Gastrocnemius medialis (tissue), 4 donors: ENCODE measurements at regions not wholly inside any gene's neighbourhood (a gene's known extent, or its start where the extent isn't known, plus 50 kb on each side); places are given as distances from the start of the nearest gene placed in this dataset.

ENCODE experiments used
- ATAC-seq, 2 donors: fragments of 150-250 bp; one replicate each; pipeline ENCODE4 v1.9.1; 2016
- DNase-seq, 2 donors: peaks; one replicate each; pipeline ENCODE4 v3.0.0-alpha.2; 2019
- H3K27ac ChIP-seq, 4 donors: fragments of 200-600 bp; sonication (generic); 1 replicate in 1 of 4; 2 replicates in 3 of 4; pipeline ENCODE4 v1.5.1; 2016 to 2018; ENCODE audit warnings: mild to moderate bottlenecking in 2 of 4, moderate library complexity in 1 of 4
- H3K27me3 ChIP-seq, 3 donors: fragments of 200-600 bp; sonication (generic) in 2 of 3; 1 replicate in 1 of 3; 2 replicates in 2 of 3; pipeline versions ENCODE4 v1.5.1 to v1.6.0; 2016 to 2019; ENCODE audit warnings: mild to moderate bottlenecking in 1 of 3, moderate library complexity in 1 of 3
- H3K36me3 ChIP-seq, 2 donors: fragments of 200-600 bp; sonication (generic) in 1 of 2; one replicate each; pipeline ENCODE4 v1.5.1; 2017 to 2018
- H3K4me1 ChIP-seq, 2 donors: fragments of 200-600 bp; sonication (generic) in 1 of 2; one replicate each; pipeline ENCODE4 v1.5.1; 2016 to 2017; ENCODE audit warnings: mild to moderate bottlenecking in 2 of 2
- H3K4me3 ChIP-seq, 4 donors: fragments of 200-600 bp; sonication (generic) in 3 of 4; 1 replicate in 1 of 4; 2 replicates in 3 of 4; pipeline ENCODE4 v1.5.1; 2016 to 2019; ENCODE audit warnings: mild to moderate bottlenecking in 2 of 4
- H3K9me3 ChIP-seq, 3 donors: fragments of 200-600 bp; sonication (generic) in 2 of 3; 1 replicate in 1 of 3; 2 replicates in 2 of 3; pipeline ENCODE4 v1.5.1; 2016 to 2019
- POLR2A ChIP-seq, 2 donors: fragments of 450-650 bp; IDR thresholded peaks; one replicate each; pipeline ENCODE4 v1.6.1; 2017; ENCODE audit warnings: antibody characterized with exemption in 2 of 2, mild to moderate bottlenecking in 2 of 2, moderate library complexity in 2 of 2
- in situ Hi-C, 4 donors: fragments of 200-750 bp; cut with MboI; loops; one replicate each; pipeline versions ENCODE4 v1.15.0 to v1.8.0; 2017; ENCODE audit warnings: low sequenced_read_pairs in 4 of 4
- intact Hi-C: fragments of 100-400 bp; cut with DNase I; formaldehyde crosslinking; loops from one replicate; pipeline ENCODE4 v1.15.1; 2023; ENCODE audit warnings: low total_unique reads
- TF ChIP-seq, protein P1 (sequence below), 5 experiments: fragments of 450-650 bp in 3 of 5; fragments of 200-600 bp in 2 of 5; sonication (generic) in 2 of 5; IDR thresholded peaks in 4 of 5; conservative IDR thresholded peaks in 1 of 5; 1 replicate in 4 of 5; 2 replicates in 1 of 5; pipeline ENCODE4 v1.5.1; 2016 to 2019; ENCODE audit warnings: antibody characterized with exemption in 5 of 5, mild to moderate bottlenecking in 3 of 5, moderate library complexity in 3 of 5

GRCh38 chr10:128881086-128881485 lies 586.0 kb upstream of the MGMT start:
- ATAC-seq (no peak), DNase-seq (no peak)
- Histone ChIP-seq H3K27ac (no peak overlapping the region), H3K4me1 (no peaks in the 10 kb centered on the region), H3K9me3 (no peaks in the 10 kb centered on the region), H3K4me3 (no peak overlapping the region), H3K36me3 (no peaks in the 10 kb centered on the region), H3K27me3 (peaks cover 0 to 3% (median 0%) of the 10 kb centered on the region in 3 donors)
- intact Hi-C loops: no loop called here
- no peak for TF ChIP-seq POLR2A (IDR thresholded peaks at IDR 0.05)
- TF ChIP-seq, protein P1, sequence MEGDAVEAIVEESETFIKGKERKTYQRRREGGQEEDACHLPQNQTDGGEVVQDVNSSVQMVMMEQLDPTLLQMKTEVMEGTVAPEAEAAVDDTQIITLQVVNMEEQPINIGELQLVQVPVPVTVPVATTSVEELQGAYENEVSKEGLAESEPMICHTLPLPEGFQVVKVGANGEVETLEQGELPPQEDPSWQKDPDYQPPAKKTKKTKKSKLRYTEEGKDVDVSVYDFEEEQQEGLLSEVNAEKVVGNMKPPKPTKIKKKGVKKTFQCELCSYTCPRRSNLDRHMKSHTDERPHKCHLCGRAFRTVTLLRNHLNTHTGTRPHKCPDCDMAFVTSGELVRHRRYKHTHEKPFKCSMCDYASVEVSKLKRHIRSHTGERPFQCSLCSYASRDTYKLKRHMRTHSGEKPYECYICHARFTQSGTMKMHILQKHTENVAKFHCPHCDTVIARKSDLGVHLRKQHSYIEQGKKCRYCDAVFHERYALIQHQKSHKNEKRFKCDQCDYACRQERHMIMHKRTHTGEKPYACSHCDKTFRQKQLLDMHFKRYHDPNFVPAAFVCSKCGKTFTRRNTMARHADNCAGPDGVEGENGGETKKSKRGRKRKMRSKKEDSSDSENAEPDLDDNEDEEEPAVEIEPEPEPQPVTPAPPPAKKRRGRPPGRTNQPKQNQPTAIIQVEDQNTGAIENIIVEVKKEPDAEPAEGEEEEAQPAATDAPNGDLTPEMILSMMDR (IDR thresholded peaks at IDR 0.05 in 4 of 5, conservative IDR thresholded peaks at IDR 0.05 in 1 of 5): no peak
- in situ Hi-C loops: no loop called here

DNA sequence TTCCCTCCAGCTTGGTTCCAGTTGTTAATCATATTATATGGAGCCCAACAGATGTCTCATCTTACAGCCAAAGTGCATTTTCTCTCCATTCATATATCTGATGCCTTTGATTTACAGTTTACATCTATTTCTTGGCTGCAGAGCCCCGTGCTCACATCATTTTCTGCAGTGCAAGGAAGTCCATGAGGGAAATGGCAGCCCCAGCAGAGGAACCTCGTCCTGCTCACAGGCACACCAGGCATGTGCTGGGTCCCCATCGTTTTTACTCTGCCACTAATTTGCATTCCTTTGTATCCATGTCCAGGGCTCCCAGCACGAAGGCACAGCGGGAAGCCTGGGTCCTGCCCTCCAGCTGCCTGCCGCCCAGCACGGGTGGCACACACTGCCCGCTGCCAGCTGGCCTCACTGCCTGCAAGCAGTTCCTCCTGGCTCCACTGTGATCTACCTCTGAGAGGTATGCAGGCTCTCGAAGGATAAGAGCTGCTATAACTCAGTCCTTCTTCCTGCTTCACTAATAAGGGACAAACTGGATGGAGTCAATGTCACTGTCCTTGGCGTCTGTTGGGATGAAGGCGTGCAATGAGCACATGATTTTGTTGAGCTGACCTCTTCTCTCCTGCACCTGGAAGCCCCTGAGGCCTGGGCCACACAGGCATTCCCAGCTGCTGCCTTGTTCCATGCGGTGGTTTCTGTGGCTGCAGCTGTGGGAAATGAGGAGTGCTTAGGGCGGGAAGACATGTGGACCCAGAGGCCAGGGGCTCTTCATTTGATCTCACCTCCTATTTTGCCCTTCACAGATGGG lies 583.6 kb upstream of the MGMT start:
- peaks cover 0 to 3% (median 0%) of the 10 kb centered on the region in 3 donors for H3K27me3 ChIP-seq
- in situ Hi-C loops: no loop called here
- H3K27ac ChIP-seq: no peak overlapping the region
- no peaks in the 10 kb centered on the region for H3K4me1 ChIP-seq
- DNase-seq (no peak), ATAC-seq (no peak)
- TF ChIP-seq, protein P1 (IDR thresholded peaks at IDR 0.05 in 4 of 5, conservative IDR thresholded peaks at IDR 0.05 in 1 of 5): no peak
- TF ChIP-seq POLR2A (IDR thresholded peaks at IDR 0.05): no peak
- no peaks in the 10 kb centered on the region for H3K36me3 ChIP-seq
- no peaks in the 10 kb centered on the region for H3K9me3 ChIP-seq
- H3K4me3 ChIP-seq: no peak overlapping the region
- intact Hi-C loops: no loop called here

- no peak for DNase-seq
- in situ Hi-C loops: no loop called here
- peaks cover 0 to 3% (median 0%) of the 10 kb centered on the region in 3 donors for H3K27me3 ChIP-seq
- H3K9me3 ChIP-seq: no peaks in the 10 kb centered on the region
- TF ChIP-seq, protein P1 (IDR thresholded peaks at IDR 0.05 in 4 of 5, conservative IDR thresholded peaks at IDR 0.05 in 1 of 5): no peak
- no peak for TF ChIP-seq POLR2A (IDR thresholded peaks at IDR 0.05)
- no peak overlapping the region for H3K4me3 ChIP-seq
- no peaks in the 10 kb centered on the region for H3K4me1 ChIP-seq
- intact Hi-C loops: no loop called here
- ATAC-seq: no peak
- H3K27ac ChIP-seq: no peak overlapping the region
- H3K36me3 ChIP-seq: no peaks in the 10 kb centered on the region
Measured at GRCh38 chr10:128884033-128884425, 583.0 kb upstream of the MGMT start.

- in situ Hi-C loops (no loop called here), intact Hi-C loops (no loop called here)
- H3K9me3 ChIP-seq: no peaks in the 10 kb centered on the region
- no peak overlapping the region for H3K4me3 ChIP-seq
- no peaks in the 10 kb centered on the region for H3K4me1 ChIP-seq
- H3K36me3 ChIP-seq: no peaks in the 10 kb centered on the region
- H3K27ac ChIP-seq: no peak overlapping the region
- DNase-seq (no peak), ATAC-seq (no peak)
- peaks cover 0 to 3% (median 0%) of the 10 kb centered on the region in 3 donors for H3K27me3 ChIP-seq
- TF ChIP-seq, protein P1 (IDR thresholded peaks at IDR 0.05 in 4 of 5, conservative IDR thresholded peaks at IDR 0.05 in 1 of 5): no peak
- no peak for TF ChIP-seq POLR2A (IDR thresholded peaks at IDR 0.05)
Measured at GRCh38 chr10:128884496-128885072, 582.5 kb upstream of the MGMT start.
